Transverse colon (tissue), 4 donors: ENCODE measurements at regions not wholly inside any gene's neighbourhood (a gene's known extent, or its start where the extent isn't known, plus 50 kb on each side); places are given as distances from the start of the nearest gene placed in this dataset.

Experiments used
- DNase-seq: peaks from one replicate; pipeline ENCODE4 v3.0.0-alpha.2; 2019
- H3K27ac ChIP-seq, 4 donors: fragments of 200-600 bp; sonication (generic); 2 replicates each; pipeline ENCODE4 v1.5.1; 2016 to 2018; ENCODE audit warnings: inconsistent platforms in 4 of 4
- H3K27me3 ChIP-seq: fragments of 200-600 bp; sonication (generic); 2 replicates; pipeline ENCODE4 v1.5.1; 2017; ENCODE audit warnings: inconsistent platforms
- H3K36me3 ChIP-seq, 4 donors: fragments of 200-600 bp; sonication (generic); 2 replicates each; pipeline ENCODE4 v1.5.1; 2017 to 2019; ENCODE audit warnings: inconsistent platforms in 4 of 4
- H3K4me1 ChIP-seq, 4 donors: fragments of 200-600 bp; sonication (generic); 2 replicates each; pipeline ENCODE4 v1.5.1; 2017 to 2020; ENCODE audit warnings: inconsistent platforms in 4 of 4
- H3K4me3 ChIP-seq, 4 donors: fragments of 200-600 bp; sonication (generic); 1 replicate in 1 of 4; 2 replicates in 3 of 4; pipeline versions ENCODE4 v1.5.1 to v1.6.1; 2017 to 2019; ENCODE audit warnings: inconsistent platforms in 4 of 4
- H3K9me3 ChIP-seq, 2 donors: fragments of 200-600 bp; sonication (generic); 2 replicates each; pipeline ENCODE4 v1.5.1; 2017 to 2019; ENCODE audit warnings: inconsistent platforms in 2 of 2
- EP300 ChIP-seq: sonication (generic); formaldehyde crosslinking; IDR thresholded peaks from one replicate; pipeline ENCODE4 v1.6.1; 2017; ENCODE audit warnings: antibody characterized with exemption, low read depth
- POLR2A ChIP-seq: fragments of 450-650 bp; IDR thresholded peaks from one replicate; pipeline ENCODE4 v1.6.1; 2016; ENCODE audit warnings: antibody characterized with exemption, mild to moderate bottlenecking, moderate library complexity
- POLR2AphosphoS5 ChIP-seq, 3 donors: sonication (generic); formaldehyde crosslinking; IDR thresholded peaks; one replicate each; pipeline ENCODE4 v1.6.1; 2016; ENCODE audit warnings: antibody characterized with exemption in 3 of 3
- WGBS, 2 donors: methylation state at CpG; one replicate each; pipeline ENCODE4 v1.1.5; 2018; ENCODE audit warnings: low coverage in 1 of 2; 5-methylcytosine and 5-hydroxymethylcytosine counted together
- in situ Hi-C, 4 donors: fragments of 200-750 bp; cut with MboI; loops; one replicate each; pipeline versions ENCODE4 v1.15.0 to v1.15.1; 2017; ENCODE audit warnings: low sequenced_read_pairs in 3 of 4, low pct_ligation_motif_present in 1 of 4, low pct_unique_long_range_greater_than_20kb in 1 of 4
- intact Hi-C: fragments of 100-400 bp; cut with DNase I; formaldehyde crosslinking; loops from one replicate; pipeline ENCODE4 v1.15.1; 2023; ENCODE audit warnings: low total_unique reads
- TF ChIP-seq, protein P1 (sequence below), 5 experiments: fragments of 200-600 bp in 3 of 5; fragments of 450-650 bp in 2 of 5; sonication (generic) in 3 of 5; IDR thresholded peaks; 1 replicate in 2 of 5; 2 replicates in 3 of 5; pipeline ENCODE4 v1.5.1; 2016 to 2017; ENCODE audit warnings: antibody characterized with exemption in 5 of 5, inconsistent platforms in 3 of 5, mild to moderate bottlenecking in 2 of 5, moderate library complexity in 1 of 5

DNA sequence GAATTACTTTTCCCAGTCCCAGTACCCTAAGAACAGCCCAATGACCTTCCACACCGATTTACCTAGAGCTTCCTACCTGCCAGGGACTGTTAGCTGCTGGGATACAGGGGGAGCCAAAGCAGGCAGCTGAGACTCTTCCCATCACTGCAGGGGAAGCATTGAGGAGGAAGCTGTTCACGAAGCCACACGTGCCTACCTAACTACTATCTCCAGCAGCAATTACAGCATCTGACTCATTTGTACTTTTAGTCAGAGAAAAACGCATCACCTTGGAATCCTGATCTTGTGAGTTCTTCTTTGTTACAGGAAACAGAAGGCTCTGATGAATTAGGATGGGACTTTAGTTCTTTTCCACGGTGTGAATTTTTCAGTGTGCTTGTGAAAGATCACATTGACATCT is 113.7 kb upstream of the DHX40 start:
- no peaks in the 10 kb centered on the region for H3K9me3 ChIP-seq
- no peak for TF ChIP-seq POLR2AphosphoS5 (IDR thresholded peaks at IDR 0.05)
- TF ChIP-seq POLR2A: no peak
- no peak for TF ChIP-seq EP300
- TF ChIP-seq, protein P1, sequence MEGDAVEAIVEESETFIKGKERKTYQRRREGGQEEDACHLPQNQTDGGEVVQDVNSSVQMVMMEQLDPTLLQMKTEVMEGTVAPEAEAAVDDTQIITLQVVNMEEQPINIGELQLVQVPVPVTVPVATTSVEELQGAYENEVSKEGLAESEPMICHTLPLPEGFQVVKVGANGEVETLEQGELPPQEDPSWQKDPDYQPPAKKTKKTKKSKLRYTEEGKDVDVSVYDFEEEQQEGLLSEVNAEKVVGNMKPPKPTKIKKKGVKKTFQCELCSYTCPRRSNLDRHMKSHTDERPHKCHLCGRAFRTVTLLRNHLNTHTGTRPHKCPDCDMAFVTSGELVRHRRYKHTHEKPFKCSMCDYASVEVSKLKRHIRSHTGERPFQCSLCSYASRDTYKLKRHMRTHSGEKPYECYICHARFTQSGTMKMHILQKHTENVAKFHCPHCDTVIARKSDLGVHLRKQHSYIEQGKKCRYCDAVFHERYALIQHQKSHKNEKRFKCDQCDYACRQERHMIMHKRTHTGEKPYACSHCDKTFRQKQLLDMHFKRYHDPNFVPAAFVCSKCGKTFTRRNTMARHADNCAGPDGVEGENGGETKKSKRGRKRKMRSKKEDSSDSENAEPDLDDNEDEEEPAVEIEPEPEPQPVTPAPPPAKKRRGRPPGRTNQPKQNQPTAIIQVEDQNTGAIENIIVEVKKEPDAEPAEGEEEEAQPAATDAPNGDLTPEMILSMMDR (IDR thresholded peaks at IDR 0.05): no peak
- no peaks in the 10 kb centered on the region for H3K4me1 ChIP-seq
- in situ Hi-C loops: no loop called here
- no peaks in the 10 kb centered on the region for H3K27me3 ChIP-seq
- no peaks in the 10 kb centered on the region for H3K36me3 ChIP-seq
- H3K27ac ChIP-seq: no peak overlapping the region
- no peak overlapping the region for H3K4me3 ChIP-seq
- 36 to 45% methylated on average over 2 to 5 of the region's 5 CpGs for WGBS, 2 donors
- intact Hi-C loops: no loop called here
- DNase-seq: no peak

DNA sequence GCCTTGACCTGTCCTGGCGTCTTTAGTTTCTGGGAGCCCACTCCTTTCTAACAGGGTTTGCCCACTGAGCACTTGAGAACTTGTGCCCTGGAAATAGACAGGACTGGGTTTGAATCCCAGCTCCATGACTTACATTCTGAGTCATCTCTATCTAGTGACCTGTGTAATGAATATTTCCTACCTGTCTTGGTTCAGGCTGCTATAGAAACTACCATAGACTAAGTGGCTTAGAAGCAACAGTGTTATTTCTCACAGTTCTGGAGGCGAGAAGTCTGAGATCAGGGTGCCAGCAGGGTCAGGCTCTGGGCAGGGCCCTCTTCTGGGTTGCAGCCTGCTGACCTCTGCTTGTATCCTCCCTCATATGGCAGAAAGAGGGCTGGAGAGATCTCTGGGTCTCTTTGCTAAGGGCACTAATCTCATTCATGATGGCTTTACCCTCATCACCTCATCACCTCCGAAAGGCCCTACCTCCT is 110.7 kb upstream of the DHX40 start:
- in situ Hi-C loops (no loop called here), intact Hi-C loops (no loop called here)
- Histone ChIP-seq H3K27ac (no peak overlapping the region), H3K4me1 (no peaks in the 10 kb centered on the region), H3K27me3 (no peaks in the 10 kb centered on the region), H3K4me3 (no peak overlapping the region), H3K9me3 (no peaks in the 10 kb centered on the region), H3K36me3 (no peaks in the 10 kb centered on the region)
- WGBS, 2 donors: 94 to 100% methylated on average over 1 to 3 of the region's 3 CpGs
- no peak for DNase-seq
- no peak for TF ChIP-seq POLR2A
- TF ChIP-seq EP300: no peak
- no peak for TF ChIP-seq POLR2AphosphoS5 (IDR thresholded peaks at IDR 0.05)

DNA sequence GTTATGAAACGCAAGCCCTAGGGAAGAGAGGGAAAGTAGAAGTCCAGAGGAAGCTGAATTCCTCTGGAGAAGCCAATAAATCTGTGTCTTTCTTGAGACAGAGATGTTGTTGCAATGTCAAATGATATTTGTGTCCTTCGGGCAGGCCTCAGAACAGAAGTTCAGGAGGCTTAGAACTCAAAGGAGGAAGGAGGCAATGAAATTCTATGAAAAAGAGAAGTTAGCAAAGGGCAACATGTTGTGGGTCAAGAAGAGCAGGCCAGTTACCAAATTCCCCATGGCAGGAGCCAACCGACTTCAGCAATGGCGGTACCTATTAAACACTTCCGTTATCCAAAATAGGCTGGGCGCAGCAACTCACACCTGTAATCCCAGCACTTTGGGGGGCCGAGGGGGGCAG is 109.0 kb upstream of the DHX40 start:
- H3K4me3 ChIP-seq: no peak overlapping the region
- no peak for DNase-seq
- H3K36me3 ChIP-seq: no peaks in the 10 kb centered on the region
- intact Hi-C loops (no loop called here), in situ Hi-C loops (no loop called here)
- TF ChIP-seq, protein P1 (IDR thresholded peaks at IDR 0.05): no peak
- no peak for TF ChIP-seq POLR2A
- no peaks in the 10 kb centered on the region for H3K4me1 ChIP-seq
- no peak overlapping the region for H3K27ac ChIP-seq
- no peaks in the 10 kb centered on the region for H3K9me3 ChIP-seq
- no peaks in the 10 kb centered on the region for H3K27me3 ChIP-seq
- 85 to 94% methylated on average over 5 to 7 of the region's 7 CpGs for WGBS, 2 donors

DNA sequence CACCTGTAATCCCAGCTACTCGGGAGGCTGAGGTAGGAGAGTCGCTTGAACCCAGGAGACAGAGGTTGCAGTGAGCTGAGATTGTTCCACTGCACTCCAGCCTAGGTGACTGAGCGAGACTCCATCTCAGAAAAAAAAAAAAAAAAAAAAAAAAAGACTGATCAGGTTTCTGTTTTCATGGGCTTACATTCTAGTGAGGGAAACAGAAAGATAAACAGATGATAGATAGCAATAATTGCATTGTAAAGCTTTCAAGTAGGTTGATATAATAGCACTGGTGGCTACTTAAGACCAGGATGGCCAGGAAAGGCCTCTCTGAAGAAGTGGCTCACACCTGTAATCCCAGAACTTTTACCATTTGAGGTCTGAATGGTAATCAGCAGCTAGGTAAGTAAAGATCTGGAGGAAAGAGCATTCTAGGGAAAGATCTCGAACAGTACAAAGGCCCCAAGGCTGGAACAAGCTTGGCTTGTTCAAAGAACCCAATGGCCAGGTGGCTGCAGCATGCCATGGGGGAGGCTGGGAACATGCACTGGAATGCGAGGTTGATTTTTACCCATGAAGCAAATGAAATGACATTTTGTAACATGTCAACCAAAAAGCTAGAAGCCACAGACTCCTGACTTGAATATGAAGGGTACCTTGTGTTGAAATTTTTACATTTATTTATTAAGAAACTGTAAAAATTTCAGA is 108.3 kb upstream of the DHX40 start:
- H3K27me3 ChIP-seq: no peaks in the 10 kb centered on the region
- H3K4me3 ChIP-seq: no peak overlapping the region
- intact Hi-C loops: no loop called here
- H3K4me1 ChIP-seq: no peaks in the 10 kb centered on the region
- H3K36me3 ChIP-seq: no peaks in the 10 kb centered on the region
- H3K27ac ChIP-seq: no peak overlapping the region
- no peak for TF ChIP-seq POLR2AphosphoS5 (IDR thresholded peaks at IDR 0.05)
- TF ChIP-seq POLR2A: no peak
- TF ChIP-seq, protein P1 (IDR thresholded peaks at IDR 0.05): no peak
- TF ChIP-seq EP300: no peak
- no peaks in the 10 kb centered on the region for H3K9me3 ChIP-seq
- no peak for DNase-seq
- WGBS, 2 donors: 94 to 97% methylated on average over 5 of the region's 5 CpGs
- in situ Hi-C loops: no loop called here

DNA sequence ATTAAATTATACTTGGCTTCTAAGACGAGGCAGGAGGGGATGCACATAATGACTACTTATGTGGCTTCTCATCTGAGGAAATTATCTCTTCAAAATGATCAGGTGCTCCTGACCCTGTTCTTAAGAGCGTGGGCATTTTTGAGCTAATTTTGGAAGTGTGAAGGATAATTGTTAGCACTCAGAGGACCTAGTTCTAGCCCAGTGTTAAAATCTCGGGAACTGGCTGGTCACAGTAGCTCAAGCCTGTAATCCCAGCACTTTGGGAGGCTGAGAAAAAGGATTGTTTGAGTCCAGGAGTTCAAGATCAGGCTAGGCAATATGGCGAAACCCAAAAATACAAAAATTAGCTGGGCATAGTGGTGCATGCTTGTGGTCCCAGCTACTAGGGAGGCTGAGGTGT is 103.0 kb upstream of the DHX40 start:
- Histone ChIP-seq H3K27ac (no peak overlapping the region), H3K4me3 (no peak overlapping the region), H3K9me3 (no peaks in the 10 kb centered on the region), H3K27me3 (no peaks in the 10 kb centered on the region), H3K4me1 (peaks cover 0 to 16% (median 7%) of the 10 kb centered on the region in 4 donors), H3K36me3 (no peaks in the 10 kb centered on the region)
- DNase-seq: no peak
- in situ Hi-C loops: no loop called here
- TF ChIP-seq EP300: no peak
- TF ChIP-seq, protein P1 (IDR thresholded peaks at IDR 0.05): no peak
- no peak for TF ChIP-seq POLR2AphosphoS5 (IDR thresholded peaks at IDR 0.05)
- TF ChIP-seq POLR2A: no peak
- WGBS, 2 donors: 88 to 92% methylated on average over 3 to 4 of the region's 4 CpGs
- intact Hi-C loops: no loop called here
